H9 (cell line): ENCODE measurements at regions not wholly inside any gene's neighbourhood (a gene's known extent, or its start where the extent isn't known, plus 50 kb on each side); places are given as distances from the start of the nearest gene placed in this dataset.

Source experiments
- DNase-seq: peaks from one replicate; pipeline ENCODE4 v3.0.0-alpha.2; 2017
- H2AFZ ChIP-seq: one replicate; pipeline ENCODE4 v1.6.1; 2013; ENCODE audit warnings: mild to moderate bottlenecking, low read length, control low read depth, moderate library complexity
- H2AK5ac ChIP-seq: 2 replicates; pipeline ENCODE4 v1.6.1; 2013; ENCODE audit warnings: low read length, control low read depth, mixed read lengths; ENCODE audit not compliant: insufficient read length
- H2BK120ac ChIP-seq: one replicate; pipeline ENCODE4 v1.6.1; 2013; ENCODE audit warnings: low read depth, mild to moderate bottlenecking, low read length, control low read depth, inconsistent platforms; ENCODE audit not compliant: poor library complexity, severe bottlenecking
- H2BK12ac ChIP-seq: 2 replicates; pipeline ENCODE4 v1.6.1; 2013; ENCODE audit warnings: low read length, control low read depth, mixed read lengths, low read depth; ENCODE audit not compliant: insufficient read length
- H2BK15ac ChIP-seq: 2 replicates; pipeline ENCODE4 v1.6.1; 2013; ENCODE audit warnings: low read depth, low read length, control low read depth
- H2BK20ac ChIP-seq: one replicate; pipeline ENCODE4 v1.6.1; 2013; ENCODE audit warnings: low read depth, mild to moderate bottlenecking, low read length, control low read depth, inconsistent platforms; ENCODE audit not compliant: poor library complexity, severe bottlenecking
- H2BK5ac ChIP-seq: 2 replicates; pipeline ENCODE4 v1.6.1; 2013; ENCODE audit warnings: low read length, control low read depth, mixed read lengths; ENCODE audit not compliant: insufficient read length
- H3K14ac ChIP-seq: 2 replicates; pipeline ENCODE4 v1.6.1; 2013; ENCODE audit warnings: low read length, control low read depth; ENCODE audit not compliant: insufficient read depth
- H3K18ac ChIP-seq: 2 replicates; pipeline ENCODE4 v1.6.1; 2013; ENCODE audit warnings: low read depth, mild to moderate bottlenecking, mixed read lengths, low read length, control low read depth; ENCODE audit not compliant: insufficient read length
- H3K23ac ChIP-seq: 2 replicates; pipeline ENCODE4 v1.6.1; 2013; ENCODE audit warnings: low read length, control low read depth, mixed read lengths, low read depth; ENCODE audit not compliant: insufficient read length
- H3K23me2 ChIP-seq: 2 replicates; pipeline ENCODE4 v1.6.1; 2013; ENCODE audit warnings: low read depth, mild to moderate bottlenecking, mixed read lengths, low read length, control low read depth; ENCODE audit not compliant: insufficient read length, poor library complexity, severe bottlenecking
- H3K27ac ChIP-seq: 2 replicates; pipeline ENCODE4 v1.5.1; 2013; ENCODE audit warnings: low read length, control low read depth, mixed read lengths, low read depth; ENCODE audit not compliant: insufficient read length
- H3K27me3 ChIP-seq: 2 replicates; pipeline ENCODE4 v1.6.1; 2013; ENCODE audit warnings: low read length, control low read depth, inconsistent platforms; ENCODE audit not compliant: insufficient read depth
- H3K4ac ChIP-seq: 2 replicates; pipeline ENCODE4 v1.6.1; 2013; ENCODE audit warnings: low read depth, mild to moderate bottlenecking, control low read depth, inconsistent platforms, low read length, moderate library complexity
- H3K4me1 ChIP-seq: 2 replicates; pipeline ENCODE4 v1.6.1; 2013; ENCODE audit warnings: low read length, control low read depth, inconsistent platforms; ENCODE audit not compliant: insufficient read depth
- H3K4me2 ChIP-seq: 2 replicates; pipeline ENCODE4 v1.6.1; 2013; ENCODE audit warnings: low read length, control low read depth, mixed read lengths; ENCODE audit not compliant: insufficient read length, insufficient read depth
- H3K56ac ChIP-seq: 2 replicates; pipeline ENCODE4 v1.6.1; 2013; ENCODE audit warnings: low read depth, mild to moderate bottlenecking, mixed read lengths, low read length, control low read depth; ENCODE audit not compliant: insufficient read length
- H3K79me1 ChIP-seq: 2 replicates; pipeline ENCODE4 v1.6.1; 2013; ENCODE audit warnings: low read depth, mild to moderate bottlenecking, moderate library complexity, low read length, control low read depth, inconsistent platforms; ENCODE audit not compliant: insufficient read depth, poor library complexity, severe bottlenecking
- H3K79me2 ChIP-seq: 2 replicates; pipeline ENCODE4 v1.6.1; 2013; ENCODE audit warnings: low read length, control low read depth, inconsistent platforms; ENCODE audit not compliant: insufficient read depth
- H3K9ac ChIP-seq: 2 replicates; pipeline ENCODE4 v1.6.1; 2013; ENCODE audit warnings: low read length, control low read depth, mixed read lengths; ENCODE audit not compliant: insufficient read length; ENCODE audit errors: extremely low read depth
- H3K9me3 ChIP-seq: one replicate; pipeline ENCODE4 v1.6.1; 2013; ENCODE audit warnings: low read depth, low read length, inconsistent platforms; ENCODE audit not compliant: control insufficient read depth
- H3T11ph ChIP-seq: one replicate; pipeline ENCODE4 v1.6.1; 2013; ENCODE audit warnings: mild to moderate bottlenecking, low read length, control low read depth, inconsistent platforms
- H4K20me1 ChIP-seq: one replicate; pipeline ENCODE4 v1.6.1; 2013; ENCODE audit not compliant: control insufficient read depth, insufficient read length, insufficient read depth
- H4K5ac ChIP-seq: 2 replicates; pipeline ENCODE4 v1.6.1; 2013; ENCODE audit warnings: low read depth, mild to moderate bottlenecking, mixed read lengths, low read length, control low read depth; ENCODE audit not compliant: insufficient read length
- H4K8ac ChIP-seq: replicated peaks from 2 replicates; pipeline ENCODE4 v1.6.1; 2013; ENCODE audit warnings: low read length, control low read depth, mixed read lengths, low read depth; ENCODE audit not compliant: insufficient read length
- H4K91ac ChIP-seq: 2 replicates; pipeline ENCODE4 v1.6.1; 2013; ENCODE audit warnings: low read depth, mild to moderate bottlenecking, moderate library complexity, mixed read lengths, low read length, control low read depth; ENCODE audit not compliant: insufficient read length
- H3K27ac Mint-ChIP-seq, 3 experiments: 2 replicates in 2 of 3; 3 replicates in 1 of 3; pipeline ENCODE4 v1.8.0; 2020 to 2021; ENCODE audit warnings: mixed read lengths in 3 of 3, mild to moderate bottlenecking in 1 of 3, moderate library complexity in 1 of 3
- H3K27me3 Mint-ChIP-seq: 2 replicates; pipeline ENCODE4 v1.8.0; 2021; ENCODE audit warnings: low read depth, mild to moderate bottlenecking, moderate library complexity, mixed read lengths
- H3K36me3 Mint-ChIP-seq, 3 experiments: 2 replicates in 2 of 3; 3 replicates in 1 of 3; pipeline ENCODE4 v1.8.0; 2020 to 2021; ENCODE audit warnings: low read depth in 3 of 3, mixed read lengths in 3 of 3; ENCODE audit not compliant: insufficient read depth in 1 of 3
- H3K4me1 Mint-ChIP-seq, 2 experiments: 2 replicates each; pipeline ENCODE4 v1.8.0; 2020; ENCODE audit warnings: mixed read lengths in 2 of 2
- H3K4me3 Mint-ChIP-seq, 2 experiments: 2 replicates in 1 of 2; 3 replicates in 1 of 2; pipeline ENCODE4 v1.8.0; 2020 to 2021; ENCODE audit warnings: mild to moderate bottlenecking in 2 of 2, mixed read lengths in 2 of 2, moderate library complexity in 1 of 2
- H3K9me3 Mint-ChIP-seq, 2 experiments: 2 replicates in 1 of 2; 3 replicates in 1 of 2; pipeline ENCODE4 v1.8.0; 2020; ENCODE audit warnings: mild to moderate bottlenecking in 2 of 2, mixed read lengths in 2 of 2, moderate library complexity in 1 of 2
- CTCF ChIP-seq: fragments of 200-600 bp; sonication (generic); conservative IDR thresholded peaks from 3 replicates; pipeline ENCODE4 v1.8.0; 2021; ENCODE audit warnings: antibody characterized with exemption, mild to moderate bottlenecking
- WGBS: extraction: QIAGEN DNeasy Blood & Tissue Kit; methylation state at CpG from one replicate; pipeline ENCODE4 v1.1.7; 2013; ENCODE audit warnings: missing lambda C conversion rate, low lambda C conversion rate, mixed read lengths; ENCODE audit not compliant: insufficient read length; ENCODE audit errors: extremely low coverage; 5-methylcytosine and 5-hydroxymethylcytosine counted together

GRCh38 chr14:100475268-100475667 lies 111.9 kb downstream of the BEGAIN start:
- no peak overlapping the region for H3K56ac ChIP-seq
- H3K27me3 ChIP-seq: no peaks in the 10 kb centered on the region
- no peak overlapping the region for H3K4ac ChIP-seq
- H3K36me3 Mint-ChIP-seq: peaks cover 0 to 2% (median 0%) of the 10 kb centered on the region in 3 experiments; a peak in 2 of 7 replicates
- no peaks in the 10 kb centered on the region; a peak in 1 of 5 replicates for H3K9me3 Mint-ChIP-seq
- H2AK5ac ChIP-seq: no peak overlapping the region
- no peaks in the 10 kb centered on the region for H4K20me1 ChIP-seq
- H3K4me1 ChIP-seq: no peaks in the 10 kb centered on the region
- H4K8ac ChIP-seq: no peak overlapping the region
- DNase-seq: no peak
- no peak overlapping the region for H3T11ph ChIP-seq
- H4K91ac ChIP-seq: no peak overlapping the region
- no peak overlapping the region for H2AFZ ChIP-seq
- H2BK12ac ChIP-seq: no peak overlapping the region
- H3K27ac ChIP-seq: no peak overlapping the region
- no peak overlapping the region for H2BK20ac ChIP-seq
- no peak overlapping the region for H3K14ac ChIP-seq
- no peaks in the 10 kb centered on the region for H3K27me3 Mint-ChIP-seq
- no peaks in the 10 kb centered on the region for H3K9me3 ChIP-seq
- H3K4me2 ChIP-seq: no peak overlapping the region
- peaks cover 3 to 12% of the 10 kb centered on the region in 2 experiments; a peak in 3 of 4 replicates for H3K4me1 Mint-ChIP-seq
- TF ChIP-seq CTCF: no peak
- no peak overlapping the region for H2BK5ac ChIP-seq
- no peak overlapping the region for H3K27ac Mint-ChIP-seq
- no peak overlapping the region for H2BK120ac ChIP-seq
- H3K23ac ChIP-seq: no peak overlapping the region
- H4K5ac ChIP-seq: no peak overlapping the region
- H3K18ac ChIP-seq: no peak overlapping the region
- H2BK15ac ChIP-seq: no peak overlapping the region
- H3K9ac ChIP-seq: no peak overlapping the region
- WGBS: 100% methylated on average over 2 of the region's 7 CpGs
- no peaks in the 10 kb centered on the region for H3K79me1 ChIP-seq
- H3K4me3 Mint-ChIP-seq: no peak overlapping the region
- H3K23me2 ChIP-seq: no peaks in the 10 kb centered on the region
- H3K79me2 ChIP-seq: no peaks in the 10 kb centered on the region
